GM10248 (cell line): ENCODE measurements at regions not wholly inside any gene's neighbourhood (a gene's known extent, or its start where the extent isn't known, plus 50 kb on each side); places are given as distances from the start of the nearest gene placed in this dataset.
"Not testable (repeated sequence)": the region's sequence is repeated elsewhere in the genome, so short reads cannot be mapped to it uniquely, and the experiment has no call there.

Experiments used
- CTCF ChIA-PET: fragments of 300-600 bp; sonication (Branson Sonifier 250); formaldehyde crosslinking; extraction: SDS; loops from one replicate; lab custom pipeline; 2021; ENCODE audit warnings: antibody characterized with exemption; lab: Yijun Ruan, JAX
- POLR2A ChIA-PET: fragments of 350-650 bp; sonication (Branson Sonifier 250); formaldehyde crosslinking; extraction: SDS; loops from one replicate; lab custom pipeline; 2020; ENCODE audit warnings: antibody characterized with exemption; lab: Yijun Ruan, JAX
- DNase-seq: peaks from one replicate; pipeline ENCODE4 v3.0.0; 2012; ENCODE audit errors: extremely low spot score
- TF ChIP-seq, protein P1 (sequence below): IDR thresholded peaks from 2 replicates; pipeline ENCODE4 v1.5.1; 2012; ENCODE audit warnings: mild to moderate bottlenecking, low read depth; ENCODE audit errors: extremely low read depth, missing control alignments, control extremely low read depth

GRCh38 chr2:77864426-77864825, 342.2 kb upstream of the LRRTM4 start:
- ChIA-PET CTCF (no interaction called here), POLR2A (no interaction called here)
- DNase-seq = no peak
- TF ChIP-seq, protein P1, sequence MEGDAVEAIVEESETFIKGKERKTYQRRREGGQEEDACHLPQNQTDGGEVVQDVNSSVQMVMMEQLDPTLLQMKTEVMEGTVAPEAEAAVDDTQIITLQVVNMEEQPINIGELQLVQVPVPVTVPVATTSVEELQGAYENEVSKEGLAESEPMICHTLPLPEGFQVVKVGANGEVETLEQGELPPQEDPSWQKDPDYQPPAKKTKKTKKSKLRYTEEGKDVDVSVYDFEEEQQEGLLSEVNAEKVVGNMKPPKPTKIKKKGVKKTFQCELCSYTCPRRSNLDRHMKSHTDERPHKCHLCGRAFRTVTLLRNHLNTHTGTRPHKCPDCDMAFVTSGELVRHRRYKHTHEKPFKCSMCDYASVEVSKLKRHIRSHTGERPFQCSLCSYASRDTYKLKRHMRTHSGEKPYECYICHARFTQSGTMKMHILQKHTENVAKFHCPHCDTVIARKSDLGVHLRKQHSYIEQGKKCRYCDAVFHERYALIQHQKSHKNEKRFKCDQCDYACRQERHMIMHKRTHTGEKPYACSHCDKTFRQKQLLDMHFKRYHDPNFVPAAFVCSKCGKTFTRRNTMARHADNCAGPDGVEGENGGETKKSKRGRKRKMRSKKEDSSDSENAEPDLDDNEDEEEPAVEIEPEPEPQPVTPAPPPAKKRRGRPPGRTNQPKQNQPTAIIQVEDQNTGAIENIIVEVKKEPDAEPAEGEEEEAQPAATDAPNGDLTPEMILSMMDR = no peak

GRCh38 chr2:77866661-77867060, 344.5 kb upstream of the LRRTM4 start:
- CTCF ChIA-PET = no interaction called here
- POLR2A ChIA-PET = no interaction called here
- no peak for DNase-seq
- TF ChIP-seq, protein P1 = no peak

DNA sequence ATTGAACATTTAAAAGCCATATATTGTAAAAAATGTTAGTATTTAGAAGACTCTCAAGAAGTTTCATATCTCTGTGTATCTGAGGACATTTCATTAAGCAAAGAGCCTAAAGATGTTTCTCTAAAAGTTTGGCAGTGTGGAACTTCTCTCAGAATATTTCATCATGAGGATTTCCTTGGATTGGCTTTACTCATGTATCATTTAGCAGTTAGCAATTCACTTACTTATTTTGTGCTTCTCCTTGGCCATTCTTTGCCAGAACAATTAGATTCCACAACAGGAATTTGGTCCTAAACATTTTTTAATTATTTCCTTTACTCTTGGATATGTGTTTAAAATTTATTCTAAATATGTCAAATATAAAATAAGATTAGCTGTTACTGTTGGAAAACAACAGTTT, 345.0 kb upstream of the LRRTM4 start:
- TF ChIP-seq, protein P1 = no peak
- CTCF ChIA-PET = no interaction called here
- no peak for DNase-seq
- POLR2A ChIA-PET = no interaction called here

GRCh38 chr2:77873506-77873905, 351.3 kb upstream of the LRRTM4 start:
- ChIA-PET CTCF (no interaction called here), POLR2A (no interaction called here)
- DNase-seq = no peak
- TF ChIP-seq, protein P1 = no peak

- CTCF ChIA-PET, POLR2A ChIA-PET, DNase-seq: not testable (repeated sequence)
Observed at GRCh38 chr2:77900211-77900610, 378.0 kb upstream of the LRRTM4 start.

- TF ChIP-seq, protein P1 = no peak
- DNase-seq = no peak
- POLR2A ChIA-PET = no interaction called here
- CTCF ChIA-PET = no interaction called here
Observed at GRCh38 chr2:77910136-77910535, 388.0 kb upstream of the LRRTM4 start.

GRCh38 chr2:77920838-77921366, 398.7 kb upstream of the LRRTM4 start:
- POLR2A ChIA-PET = no interaction called here
- TF ChIP-seq, protein P1 = no peak
- DNase-seq = no peak
- CTCF ChIA-PET = no interaction called here
